ENCODE measurements at regions not wholly inside any gene's neighbourhood (a gene's known extent, or its start where the extent isn't known, plus 50 kb on each side); places are given as distances from the start of the nearest gene placed in this dataset.

GRCh38 chr20:55667024-55667423 lies 338.3 kb downstream of the CBLN4 start:
- H3K27ac ChIP-seq = no peak overlapping the region
- no peaks in the 10 kb centered on the region for H3K27me3 ChIP-seq
- intact Hi-C loops (cut with DNase I) = no loop called here
- TF ChIP-seq CTCF (IDR thresholded peaks at IDR 0.05) = no peak
- no peak for TF ChIP-seq POLR2AphosphoS5 (IDR thresholded peaks at IDR 0.05; ENCODE audit: insufficient read depth in 1 of 2, low read depth in 1 of 2)
- no peak for TF ChIP-seq POLR2A (IDR thresholded peaks at IDR 0.05)
- no peak overlapping the region for H3K4me3 ChIP-seq
- no peak for DNase-seq (ENCODE audit: extremely low spot score in 2 of 2)
- H3K9me3 ChIP-seq = no peaks in the 10 kb centered on the region
- H3K36me3 ChIP-seq = no peaks in the 10 kb centered on the region
- no peaks in the 10 kb centered on the region for H3K4me1 ChIP-seq

- TF ChIP-seq POLR2A (IDR thresholded peaks at IDR 0.05) (no peak), CTCF (IDR thresholded peaks at IDR 0.05) (no peak), POLR2AphosphoS5 (IDR thresholded peaks at IDR 0.05; ENCODE audit: insufficient read depth in 1 of 2, low read depth in 1 of 2) (no peak)
- H3K4me3 ChIP-seq = no peak overlapping the region
- H3K36me3 ChIP-seq = no peaks in the 10 kb centered on the region
- H3K9me3 ChIP-seq = no peaks in the 10 kb centered on the region
- no peak for DNase-seq (ENCODE audit: extremely low spot score in 2 of 2)
- intact Hi-C loops (cut with DNase I) = no loop called here
- H3K27ac ChIP-seq = no peak overlapping the region
- H3K4me1 ChIP-seq = no peaks in the 10 kb centered on the region
- H3K27me3 ChIP-seq = no peaks in the 10 kb centered on the region
Measured at GRCh38 chr20:55656231-55656775, 349.0 kb downstream of the CBLN4 start.

- intact Hi-C loops (cut with DNase I) = no loop called here
- Histone ChIP-seq H3K27me3 (no peaks in the 10 kb centered on the region), H3K36me3 (no peaks in the 10 kb centered on the region), H3K9me3 (no peaks in the 10 kb centered on the region), H3K27ac (no peak overlapping the region), H3K4me3 (no peak overlapping the region), H3K4me1 (no peaks in the 10 kb centered on the region)
- TF ChIP-seq POLR2A (IDR thresholded peaks at IDR 0.05) (no peak), CTCF (IDR thresholded peaks at IDR 0.05) (no peak), POLR2AphosphoS5 (IDR thresholded peaks at IDR 0.05; ENCODE audit: insufficient read depth in 1 of 2, low read depth in 1 of 2) (no peak)
- DNase-seq (ENCODE audit: extremely low spot score in 2 of 2) = no peak
Measured at GRCh38 chr20:55650657-55651360, 354.5 kb downstream of the CBLN4 start.

GRCh38 chr20:55649254-55649653 lies 356.1 kb downstream of the CBLN4 start:
- H3K9me3 ChIP-seq = no peaks in the 10 kb centered on the region
- TF ChIP-seq POLR2A (IDR thresholded peaks at IDR 0.05) (no peak), CTCF (IDR thresholded peaks at IDR 0.05) (no peak), POLR2AphosphoS5 (IDR thresholded peaks at IDR 0.05; ENCODE audit: insufficient read depth in 1 of 2, low read depth in 1 of 2) (no peak)
- no peak for DNase-seq (ENCODE audit: extremely low spot score in 2 of 2)
- H3K36me3 ChIP-seq = no peaks in the 10 kb centered on the region
- H3K4me3 ChIP-seq = no peak overlapping the region
- intact Hi-C loops (cut with DNase I) = no loop called here
- H3K27ac ChIP-seq = no peak overlapping the region
- no peaks in the 10 kb centered on the region for H3K27me3 ChIP-seq
- no peaks in the 10 kb centered on the region for H3K4me1 ChIP-seq

- TF ChIP-seq POLR2A (IDR thresholded peaks at IDR 0.05) = no peak
- TF ChIP-seq CTCF (IDR thresholded peaks at IDR 0.05) = no peak
- TF ChIP-seq POLR2AphosphoS5 (IDR thresholded peaks at IDR 0.05; ENCODE audit: insufficient read depth in 1 of 2, low read depth in 1 of 2) = no peak
- no peaks in the 10 kb centered on the region for H3K36me3 ChIP-seq
- no peaks in the 10 kb centered on the region for H3K9me3 ChIP-seq
- H3K27ac ChIP-seq = no peak overlapping the region
- intact Hi-C loops (cut with DNase I) = no loop called here
- H3K4me1 ChIP-seq = no peaks in the 10 kb centered on the region
- H3K4me3 ChIP-seq = no peak overlapping the region
- no peak for DNase-seq (ENCODE audit: extremely low spot score in 2 of 2)
- H3K27me3 ChIP-seq = no peaks in the 10 kb centered on the region
Measured at GRCh38 chr20:55646851-55647250, 358.5 kb downstream of the CBLN4 start.

Data from vagina (tissue), 2 donors.